Nephron (organoid): ENCODE measurements at regions not wholly inside any gene's neighbourhood (a gene's known extent, or its start where the extent isn't known, plus 50 kb on each side); places are given as distances from the start of the nearest gene placed in this dataset.

ENCODE experiments used
- H3K27ac Mint-ChIP-seq, 3 experiments: 2 replicates each; pipeline ENCODE4 v1.8.0; 2020; ENCODE audit warnings: mixed read lengths in 3 of 3, mild to moderate bottlenecking in 2 of 3, moderate library complexity in 1 of 3
- H3K27me3 Mint-ChIP-seq: 2 replicates; pipeline ENCODE4 v1.8.0; 2021; ENCODE audit warnings: low read depth, mild to moderate bottlenecking, moderate library complexity, mixed read lengths
- H3K36me3 Mint-ChIP-seq: 2 replicates; pipeline ENCODE4 v1.8.0; 2020; ENCODE audit warnings: low read depth, mixed read lengths
- H3K4me1 Mint-ChIP-seq: 2 replicates; pipeline ENCODE4 v1.8.0; 2020; ENCODE audit warnings: mixed read lengths
- H3K4me3 Mint-ChIP-seq, 3 experiments: 2 replicates each; pipeline ENCODE4 v1.8.0; 2020; ENCODE audit warnings: mild to moderate bottlenecking in 3 of 3, mixed read lengths in 3 of 3, moderate library complexity in 2 of 3
- H3K9me3 Mint-ChIP-seq: 2 replicates; pipeline ENCODE4 v1.8.0; 2020; ENCODE audit warnings: mixed read lengths
- CTCF ChIP-seq, 3 experiments: fragments of 200-600 bp; sonication (generic); IDR thresholded peaks; one replicate each; pipeline ENCODE4 v1.5.0; 2021; ENCODE audit warnings: antibody characterized with exemption in 3 of 3; ENCODE audit not compliant: unreplicated experiment in 3 of 3

DNA sequence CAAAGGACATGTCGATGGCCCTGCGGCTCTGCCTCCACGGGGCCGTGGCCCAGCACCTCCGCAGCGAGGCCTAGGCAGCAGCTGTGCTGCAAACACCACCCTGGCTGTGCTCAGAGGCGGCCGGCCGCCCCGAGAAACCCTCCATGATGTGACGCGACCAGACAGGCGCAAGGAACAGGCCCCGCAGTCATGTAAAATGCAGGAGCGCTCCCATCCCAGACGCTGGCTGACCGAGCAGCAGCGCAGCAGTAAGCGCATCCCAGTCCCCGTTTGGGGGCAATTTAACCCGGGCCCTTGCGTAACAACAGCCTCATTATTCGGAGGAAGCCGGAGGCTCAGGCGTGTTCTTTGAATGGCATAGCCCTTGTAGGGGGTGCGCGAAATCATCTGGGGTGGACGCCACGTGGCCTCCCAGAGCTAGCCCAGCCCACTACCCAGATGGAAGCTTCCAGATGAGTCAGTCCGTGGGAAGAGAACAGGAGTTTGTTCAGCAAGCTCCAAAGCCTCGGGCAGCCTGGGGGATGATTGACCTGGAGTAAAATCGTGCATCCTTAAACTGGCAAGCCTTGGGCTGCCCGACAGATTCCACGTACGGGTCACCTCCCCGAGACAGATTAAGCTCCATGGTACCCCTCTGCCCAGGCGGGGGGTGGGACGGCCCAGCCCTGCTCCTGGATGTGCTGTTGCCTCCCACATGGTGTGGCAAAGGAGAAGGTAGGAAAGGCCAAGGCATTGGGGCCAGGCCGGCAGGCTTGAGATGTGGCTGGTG lies 124.0 kb downstream of the HMX1 start:
- no peaks in the 10 kb centered on the region for H3K4me1 Mint-ChIP-seq
- no peaks in the 10 kb centered on the region for H3K36me3 Mint-ChIP-seq
- peaks cover 53% of the 10 kb centered on the region for H3K27me3 Mint-ChIP-seq
- TF ChIP-seq CTCF (IDR thresholded peaks at IDR 0.05; ENCODE audit: unreplicated experiment in 3 of 3) = no peak
- H3K4me3 Mint-ChIP-seq = no peak overlapping the region
- peaks cover 7% of the 10 kb centered on the region for H3K9me3 Mint-ChIP-seq
- no peak overlapping the region for H3K27ac Mint-ChIP-seq

DNA sequence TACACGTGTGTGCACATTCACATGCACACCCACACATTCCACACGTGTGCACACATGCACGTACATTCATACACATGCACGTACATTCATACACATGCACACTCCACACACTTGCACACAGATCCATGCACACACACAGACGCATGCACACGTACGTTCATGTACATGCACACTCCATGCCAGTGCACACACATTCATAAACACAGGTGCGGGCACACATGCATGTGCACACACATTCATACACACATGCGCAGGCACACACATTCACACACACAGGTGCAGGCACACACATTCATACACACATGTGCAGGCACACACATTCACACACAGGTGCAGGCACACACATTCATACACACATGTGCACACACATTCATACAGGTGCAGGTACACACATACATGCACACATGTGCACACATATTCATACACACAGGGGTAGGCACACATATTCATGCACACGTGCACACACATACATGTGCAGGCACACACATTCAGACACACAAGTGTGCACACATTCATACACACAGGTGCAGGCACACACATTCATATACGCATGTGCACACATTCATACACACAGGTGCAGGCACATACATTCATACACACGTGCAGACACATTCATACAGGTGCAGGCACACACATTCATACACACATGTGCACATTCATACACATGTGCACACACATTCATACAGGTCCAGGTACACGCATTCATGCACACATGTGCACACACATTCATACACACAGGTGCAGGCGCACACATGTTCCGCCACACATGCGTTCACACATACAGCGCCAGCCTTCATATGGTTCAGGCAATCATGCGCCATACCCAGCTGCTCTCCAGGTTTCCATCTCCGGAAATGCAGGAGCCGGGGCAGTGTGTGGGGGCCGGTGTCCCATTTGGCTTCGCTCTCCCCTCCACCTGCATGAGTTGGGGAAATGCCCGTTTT lies 124.8 kb downstream of the HMX1 start:
- H3K4me3 Mint-ChIP-seq = no peak overlapping the region
- peaks cover 51% of the 10 kb centered on the region for H3K27me3 Mint-ChIP-seq
- no peaks in the 10 kb centered on the region for H3K4me1 Mint-ChIP-seq
- H3K27ac Mint-ChIP-seq = no peak overlapping the region
- H3K36me3 Mint-ChIP-seq = no peaks in the 10 kb centered on the region
- TF ChIP-seq CTCF (IDR thresholded peaks at IDR 0.05; ENCODE audit: unreplicated experiment in 3 of 3) = no peak
- peaks cover 3% of the 10 kb centered on the region for H3K9me3 Mint-ChIP-seq

DNA sequence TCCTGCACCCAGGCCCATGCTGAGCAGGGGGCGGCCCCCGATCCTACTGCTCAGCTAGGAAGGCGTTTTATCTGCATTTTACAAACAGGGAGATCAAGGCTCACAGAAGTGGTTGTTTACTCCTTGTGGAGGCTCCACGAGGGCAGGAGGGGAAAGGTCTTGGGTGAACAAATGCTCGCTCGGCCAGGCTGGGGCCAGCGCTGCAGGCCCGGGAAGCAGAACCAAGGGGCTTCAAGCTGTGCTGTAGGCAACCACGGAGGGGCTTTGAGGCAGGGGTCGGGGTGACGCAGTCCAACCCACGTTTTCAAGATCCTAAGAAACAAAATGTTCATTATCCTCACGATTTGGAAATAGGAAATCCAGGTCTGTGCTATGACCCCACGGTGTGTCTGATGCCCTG lies 125.8 kb downstream of the HMX1 start:
- H3K36me3 Mint-ChIP-seq = no peaks in the 10 kb centered on the region
- no peaks in the 10 kb centered on the region for H3K4me1 Mint-ChIP-seq
- H3K27ac Mint-ChIP-seq = no peak overlapping the region
- peaks cover 3% of the 10 kb centered on the region for H3K9me3 Mint-ChIP-seq
- TF ChIP-seq CTCF (IDR thresholded peaks at IDR 0.05; ENCODE audit: unreplicated experiment in 3 of 3) = no peak
- no peak overlapping the region for H3K4me3 Mint-ChIP-seq
- peaks cover 54% of the 10 kb centered on the region for H3K27me3 Mint-ChIP-seq

- H3K4me1 Mint-ChIP-seq = no peaks in the 10 kb centered on the region
- H3K36me3 Mint-ChIP-seq = no peaks in the 10 kb centered on the region
- no peak for TF ChIP-seq CTCF (IDR thresholded peaks at IDR 0.05; ENCODE audit: unreplicated experiment in 3 of 3)
- H3K4me3 Mint-ChIP-seq = no peak overlapping the region
- H3K27ac Mint-ChIP-seq = no peak overlapping the region
- peaks cover 56% of the 10 kb centered on the region for H3K27me3 Mint-ChIP-seq
- H3K9me3 Mint-ChIP-seq = peaks cover 3% of the 10 kb centered on the region
These were observed 126.4 kb downstream of the HMX1 start for GRCh38 chr4:8745005-8745790.

- peaks cover 50% of the 10 kb centered on the region for H3K27me3 Mint-ChIP-seq
- H3K9me3 Mint-ChIP-seq = peaks cover 3% of the 10 kb centered on the region
- no peaks in the 10 kb centered on the region for H3K4me1 Mint-ChIP-seq
- no peak overlapping the region for H3K4me3 Mint-ChIP-seq
- TF ChIP-seq CTCF (IDR thresholded peaks at IDR 0.05; ENCODE audit: unreplicated experiment in 3 of 3) = no peak
- no peak overlapping the region for H3K27ac Mint-ChIP-seq
- no peaks in the 10 kb centered on the region for H3K36me3 Mint-ChIP-seq
These were observed 127.4 kb downstream of the HMX1 start for GRCh38 chr4:8744083-8744805.
